Stimulated activated CD8-positive, alpha-beta memory T cell treated with anti-CD3 and anti-CD28 coated beads, Interleukin-4, amount 100 ng/mL, for 24 hours (primary cell): ENCODE measurements at regions not wholly inside any gene's neighbourhood (a gene's known extent, or its start where the extent isn't known, plus 50 kb on each side); places are given as distances from the start of the nearest gene placed in this dataset.

ENCODE experiments used
- DNase-seq: peaks from one replicate; pipeline ENCODE4 v3.0.0-alpha.2; 2020; ENCODE audit warnings: low read depth

GRCh38 chr4:129350834-129351721, 255.1 kb downstream of the C4orf33 start:
- no peak for DNase-seq

- no peak for DNase-seq
These were observed 256.5 kb downstream of the C4orf33 start for GRCh38 chr4:129352480-129352879.

GRCh38 chr4:129353490-129353889, 257.5 kb downstream of the C4orf33 start:
- no peak for DNase-seq

- no peak for DNase-seq
These were observed 259.1 kb downstream of the C4orf33 start for GRCh38 chr4:129355031-129355430.

GRCh38 chr4:129355516-129355915, 259.6 kb downstream of the C4orf33 start:
- DNase-seq, result no peak

GRCh38 chr4:129358571-129358970, 262.6 kb downstream of the C4orf33 start:
- DNase-seq, result no peak

GRCh38 chr4:129359461-129359860, 263.5 kb downstream of the C4orf33 start:
- no peak for DNase-seq

GRCh38 chr4:129362691-129363274, 266.8 kb downstream of the C4orf33 start:
- no peak for DNase-seq

GRCh38 chr4:129364747-129365452, 268.9 kb downstream of the C4orf33 start:
- no peak for DNase-seq

GRCh38 chr4:129369361-129370010, 273.5 kb downstream of the C4orf33 start:
- DNase-seq, result no peak

- DNase-seq, result no peak
These were observed 275.1 kb downstream of the C4orf33 start for GRCh38 chr4:129371065-129371464.

GRCh38 chr4:129371926-129372325, 276.0 kb downstream of the C4orf33 start:
- DNase-seq, result no peak

GRCh38 chr4:129377131-129377845, 281.3 kb downstream of the C4orf33 start:
- DNase-seq, result no peak

GRCh38 chr4:129378364-129378763, 282.4 kb downstream of the C4orf33 start:
- no peak for DNase-seq

GRCh38 chr4:129379429-129379828, 283.5 kb downstream of the C4orf33 start:
- no peak for DNase-seq

GRCh38 chr4:129384974-129385373, 289.0 kb downstream of the C4orf33 start:
- DNase-seq, result no peak

GRCh38 chr4:129387666-129388065, 291.7 kb downstream of the C4orf33 start:
- DNase-seq, result no peak

- no peak for DNase-seq
These were observed 298.0 kb downstream of the C4orf33 start for GRCh38 chr4:129393976-129394375.

- DNase-seq, result no peak
These were observed 298.7 kb downstream of the C4orf33 start for GRCh38 chr4:129394635-129395034.

- DNase-seq, result no peak
These were observed 307.9 kb downstream of the C4orf33 start for GRCh38 chr4:129403848-129404247.

- DNase-seq, result no peak
These were observed 314.2 kb downstream of the C4orf33 start for GRCh38 chr4:129410115-129410514.

GRCh38 chr4:129415004-129415403, 319.1 kb downstream of the C4orf33 start:
- DNase-seq, result no peak
